ENCODE measurements at regions not wholly inside any gene's neighbourhood (a gene's known extent, or its start where the extent isn't known, plus 50 kb on each side); places are given as distances from the start of the nearest gene placed in this dataset.

GRCh38 chr11:34809191-34810106 is 106.7 kb downstream of the APIP start:
- no peaks in the 10 kb centered on the region for H3K36me3 ChIP-seq
- DNase-seq: no peak
- no peak overlapping the region for H3K4me3 ChIP-seq
- intact Hi-C loops (cut with DNase I; ENCODE audit: low total_unique reads): no loop called here
- H3K9me3 ChIP-seq: peaks cover 3 to 23% (median 20%) of the 10 kb centered on the region in 8 donors
- no peak overlapping the region for H3K27ac ChIP-seq
- peaks cover 0 to 8% (median 0%) of the 10 kb centered on the region in 7 donors for H3K27me3 ChIP-seq (replicated peaks in 1 of 7)
- TF ChIP-seq POLR2A (IDR thresholded peaks at IDR 0.05): no peak
- no peak for TF ChIP-seq POLR2AphosphoS5 (IDR thresholded peaks at IDR 0.05)
- TF ChIP-seq CTCF (IDR thresholded peaks at IDR 0.05 in 8 of 11, conservative IDR thresholded peaks at IDR 0.05 in 3 of 11): no peak
- 48 to 67% (median 56%) methylated on average over 2 of the region's 2 CpGs for WGBS, 5 donors
- no peaks in the 10 kb centered on the region for H3K4me1 ChIP-seq

- DNase-seq: no peak
- 62 to 90% (median 74%) methylated on average over 5 of the region's 5 CpGs for whole genome bisulfite sequencing, 5 donors
- Histone ChIP-seq H3K4me3 (no peak overlapping the region), H3K27ac (no peak overlapping the region), H3K27me3 (replicated peaks in 1 of 7) (peaks cover 0 to 8% (median 0%) of the 10 kb centered on the region in 7 donors), H3K36me3 (no peaks in the 10 kb centered on the region), H3K9me3 (peaks cover 0 to 4% (median under 1%) of the 10 kb centered on the region in 8 donors), H3K4me1 (no peaks in the 10 kb centered on the region)
- intact Hi-C loops (cut with DNase I; ENCODE audit: low total_unique reads): no loop called here
- no peak for TF ChIP-seq POLR2A (IDR thresholded peaks at IDR 0.05)
Observed at GRCh38 chr11:34806875-34807274, 109.3 kb downstream of the APIP start.

GRCh38 chr11:34805937-34806336 is 110.2 kb downstream of the APIP start:
- intact Hi-C loops (cut with DNase I; ENCODE audit: low total_unique reads): no loop called here
- no peaks in the 10 kb centered on the region for H3K4me1 ChIP-seq
- no peak for DNase-seq
- H3K27ac ChIP-seq: no peak overlapping the region
- no peak for TF ChIP-seq CTCF (IDR thresholded peaks at IDR 0.05 in 8 of 11, conservative IDR thresholded peaks at IDR 0.05 in 3 of 11)
- no peaks in the 10 kb centered on the region for H3K9me3 ChIP-seq
- no peaks in the 10 kb centered on the region for H3K36me3 ChIP-seq
- H3K4me3 ChIP-seq: no peak overlapping the region
- 74 to 86% (median 78%) methylated on average over 4 of the region's 4 CpGs for WGBS, 5 donors
- peaks cover 0 to 8% (median 0%) of the 10 kb centered on the region in 7 donors for H3K27me3 ChIP-seq (replicated peaks in 1 of 7)

- no peaks in the 10 kb centered on the region for H3K27me3 ChIP-seq (replicated peaks in 1 of 7)
- H3K4me1 ChIP-seq: no peaks in the 10 kb centered on the region
- 74 to 95% (median 80%) methylated on average over 1 of the region's 1 CpG for WGBS, 5 donors
- intact Hi-C loops (cut with DNase I; ENCODE audit: low total_unique reads): no loop called here
- TF ChIP-seq POLR2AphosphoS5 (IDR thresholded peaks at IDR 0.05) (no peak), CTCF (IDR thresholded peaks at IDR 0.05 in 8 of 11, conservative IDR thresholded peaks at IDR 0.05 in 3 of 11) (no peak), POLR2A (IDR thresholded peaks at IDR 0.05) (no peak)
- H3K9me3 ChIP-seq: peaks cover 0 to 4% (median 0%) of the 10 kb centered on the region in 8 donors
- no peaks in the 10 kb centered on the region for H3K36me3 ChIP-seq
- H3K27ac ChIP-seq: no peak overlapping the region
- DNase-seq: no peak
- H3K4me3 ChIP-seq: no peak overlapping the region
Observed at GRCh38 chr11:34799848-34800247, 116.3 kb downstream of the APIP start.

Data from spleen (tissue), 11 donors.